Islet precursor cell (in vitro differentiated cells): ENCODE measurements at regions not wholly inside any gene's neighbourhood (a gene's known extent, or its start where the extent isn't known, plus 50 kb on each side); places are given as distances from the start of the nearest gene placed in this dataset.
"Not testable (repeated sequence)": the region's sequence is repeated elsewhere in the genome, so short reads cannot be mapped to it uniquely, and the experiment has no call there.

ENCODE experiments used
- DNase-seq: peaks from one replicate; pipeline ENCODE4 v3.0.0-alpha.2; 2018

GRCh38 chr22:11017108-11017507 lies 4510.9 kb upstream of the OR11H1 start:
- DNase-seq, result not testable (repeated sequence)

- DNase-seq, result not testable (repeated sequence)
Observed at GRCh38 chr22:11020522-11020921, 4507.5 kb upstream of the OR11H1 start.

DNA sequence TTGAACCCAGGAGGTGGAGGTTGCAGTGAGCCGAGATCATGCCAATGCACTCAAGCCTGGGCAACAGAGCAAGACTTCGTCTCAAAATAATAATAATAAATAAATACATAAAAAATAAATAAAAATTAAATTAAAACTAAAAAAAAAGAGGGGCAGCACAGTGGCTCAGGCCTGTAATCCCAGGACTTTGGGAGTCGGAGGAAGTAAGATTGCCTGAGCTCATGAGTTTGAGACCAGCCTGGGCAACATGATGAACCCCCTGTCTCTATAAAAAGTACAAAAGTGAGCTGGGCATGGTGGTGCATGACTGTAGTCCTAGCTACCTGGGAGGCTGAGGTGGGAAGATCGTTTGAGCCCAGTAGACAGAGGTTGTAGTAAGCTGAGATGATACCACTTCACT lies 4501.5 kb upstream of the OR11H1 start:
- peak; percentile 1 for DNase-seq

- DNase-seq, result peak; percentile 16
Observed at GRCh38 chr22:11027064-11027463, 4500.9 kb upstream of the OR11H1 start.

- peak; percentile 44 for DNase-seq
Observed at GRCh38 chr22:11027532-11027931, 4500.5 kb upstream of the OR11H1 start.

DNA sequence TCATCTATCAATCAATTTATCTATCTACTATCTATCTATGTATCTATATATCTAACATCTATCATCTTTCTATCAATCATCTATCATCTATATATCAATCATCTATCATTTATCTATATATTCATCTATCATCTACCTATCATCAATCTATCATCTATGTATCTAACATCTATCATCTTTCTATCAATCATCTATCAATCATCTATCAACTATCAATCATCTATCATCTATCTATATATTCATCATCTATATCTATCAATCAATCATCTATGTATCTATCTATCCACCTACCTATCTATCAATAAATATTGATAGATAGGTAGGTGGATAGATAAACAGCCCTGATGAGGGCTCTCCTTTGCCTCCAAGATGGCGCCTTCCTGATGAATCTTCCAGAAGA lies 4499.8 kb upstream of the OR11H1 start:
- peak; percentile 4 for DNase-seq

GRCh38 chr22:11029534-11029933 lies 4498.5 kb upstream of the OR11H1 start:
- peak; percentile 36 for DNase-seq

DNA sequence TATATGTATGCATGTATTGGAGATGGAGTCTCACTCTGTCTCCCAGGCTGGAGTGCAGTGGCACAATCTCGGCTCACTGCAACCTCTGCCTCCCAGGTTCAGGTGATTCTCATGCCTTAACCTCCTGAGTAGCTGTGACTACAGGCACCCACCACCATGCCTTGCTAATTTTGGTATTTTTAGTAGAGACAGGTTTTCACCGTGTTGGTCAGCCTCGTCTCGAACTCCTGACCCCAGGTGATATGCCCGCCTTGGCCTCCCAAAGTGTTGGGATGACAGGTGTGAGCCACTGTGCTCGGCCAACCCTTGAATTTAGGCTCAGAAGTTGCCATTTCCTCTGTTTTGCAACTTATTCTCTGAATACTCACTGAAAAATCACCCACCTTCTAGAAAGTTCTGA lies 4498.0 kb upstream of the OR11H1 start:
- DNase-seq, result peak; percentile 42

GRCh38 chr22:11030571-11031410 lies 4497.2 kb upstream of the OR11H1 start:
- DNase-seq, result peak; percentile 32

DNA sequence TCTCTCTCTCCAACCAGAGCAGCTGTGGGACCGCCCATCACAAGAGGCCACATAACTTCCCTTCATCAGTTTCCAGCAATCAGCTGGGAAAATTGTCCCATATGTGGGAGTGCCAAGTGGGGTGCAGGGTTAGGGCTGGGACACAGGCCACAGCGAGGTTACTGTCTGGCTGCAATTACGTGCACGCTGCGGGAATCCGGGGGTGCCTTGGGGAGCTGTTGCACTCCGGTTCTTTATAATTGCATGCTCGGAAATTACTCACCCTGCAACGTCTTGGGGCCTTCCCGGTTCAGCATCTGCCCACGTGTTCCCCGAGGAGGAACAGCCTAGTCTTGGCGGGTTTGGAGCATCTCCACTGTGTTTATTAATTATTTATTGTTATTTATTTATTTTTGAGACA lies 4495.9 kb upstream of the OR11H1 start:
- DNase-seq, result peak; percentile 53

DNA sequence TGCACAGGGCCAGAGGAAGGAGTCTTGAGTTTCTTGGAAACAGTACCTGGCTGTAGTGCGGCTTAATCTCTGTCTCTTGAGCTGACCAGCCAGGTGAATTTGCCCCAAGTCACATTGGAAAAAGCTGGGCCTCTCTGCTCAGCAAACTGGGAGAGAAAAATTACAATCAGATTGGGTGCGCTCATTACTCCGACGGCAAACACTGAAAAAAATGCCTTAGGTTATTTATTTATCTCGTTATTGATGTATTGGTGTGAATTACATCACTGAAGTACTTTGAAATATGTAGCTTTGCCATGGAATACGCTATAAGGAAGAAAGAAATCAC lies 4493.4 kb upstream of the OR11H1 start:
- DNase-seq, result peak; percentile 54

DNA sequence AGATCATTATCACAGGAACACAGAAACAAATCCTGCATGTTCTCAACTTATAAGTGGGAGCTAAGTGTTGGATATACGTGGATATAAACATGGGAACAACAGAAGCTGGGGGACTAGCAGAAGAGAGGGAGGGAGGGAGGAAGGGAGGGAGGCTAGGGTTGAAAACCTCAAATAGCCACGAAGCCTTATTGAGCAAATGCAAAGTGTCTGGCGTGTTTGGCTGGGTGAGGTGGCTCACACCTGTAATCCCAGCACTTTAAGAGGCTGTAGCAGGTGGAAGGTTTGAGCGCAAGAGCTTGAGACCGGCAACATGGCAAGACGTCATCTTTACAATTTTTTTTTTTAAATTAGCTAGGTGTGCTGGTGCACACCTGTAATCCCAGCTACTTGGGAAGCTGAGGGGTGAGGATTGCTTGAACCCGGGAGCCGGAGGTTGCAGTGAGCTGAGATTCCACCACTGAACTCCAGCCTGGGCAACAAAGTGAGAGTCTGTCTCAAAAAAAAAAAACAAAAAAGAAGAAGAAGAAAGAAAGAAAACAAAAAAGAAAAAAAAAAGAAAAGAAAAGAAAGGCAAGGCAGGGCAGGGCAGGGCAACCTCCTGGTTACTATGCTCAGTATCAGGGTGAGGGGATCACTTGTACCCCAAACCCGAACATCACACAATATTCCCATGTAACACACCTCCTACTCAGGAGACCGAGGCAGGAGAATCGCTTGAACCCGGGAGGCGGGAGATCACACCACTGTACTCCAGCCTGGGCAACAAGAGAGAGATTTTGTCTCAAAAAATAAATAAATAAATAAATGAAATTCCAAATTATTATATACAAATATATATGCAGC lies 4492.7 kb upstream of the OR11H1 start:
- peak; percentile 28 for DNase-seq

- peak; percentile 28 for DNase-seq
Observed at GRCh38 chr22:11037314-11037713, 4490.7 kb upstream of the OR11H1 start.

- peak; percentile 53 for DNase-seq
Observed at GRCh38 chr22:11037814-11038213, 4490.2 kb upstream of the OR11H1 start.

DNA sequence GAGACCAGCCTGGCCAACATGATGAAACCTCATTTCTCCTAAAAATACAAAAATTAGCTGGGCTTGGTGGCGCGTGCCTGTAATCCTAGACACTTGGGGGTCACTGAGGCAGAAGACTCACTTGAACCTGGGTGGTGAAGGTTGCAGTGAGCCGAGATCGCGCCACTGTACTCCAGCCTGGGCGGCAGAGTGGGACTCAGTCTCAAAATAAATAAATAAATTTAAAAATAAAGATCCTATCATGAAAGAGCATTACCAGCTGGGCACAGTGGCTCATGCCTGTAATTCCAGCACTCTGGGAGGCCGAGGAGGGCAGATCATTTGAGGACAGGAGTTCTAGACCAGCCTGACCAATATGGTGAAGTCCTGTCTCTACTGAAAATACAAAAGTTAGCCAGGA lies 4489.2 kb upstream of the OR11H1 start:
- peak; percentile 28 for DNase-seq

GRCh38 chr22:11041416-11041815 lies 4486.6 kb upstream of the OR11H1 start:
- peak; percentile 9 for DNase-seq

DNA sequence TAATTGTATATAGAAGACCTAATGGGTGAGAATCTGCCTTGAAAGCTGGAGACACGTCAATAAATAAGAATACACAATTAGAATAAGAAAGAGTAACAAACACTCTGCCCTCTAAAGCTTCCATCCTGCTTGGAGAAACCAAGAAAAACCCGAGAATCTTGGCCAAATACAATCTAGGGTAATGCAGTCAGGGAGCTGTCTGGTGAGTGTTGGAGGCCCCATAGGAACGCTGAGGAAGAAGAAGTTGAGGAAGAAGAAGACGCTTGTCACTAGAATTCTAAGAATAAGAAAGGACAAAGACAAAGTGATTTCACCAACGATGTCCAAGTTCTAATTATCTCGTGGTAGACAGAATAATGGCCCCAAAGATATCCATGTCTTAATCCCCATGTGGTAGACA lies 4485.9 kb upstream of the OR11H1 start:
- peak; percentile 33 for DNase-seq

- peak; percentile 20 for DNase-seq
Observed at GRCh38 chr22:11043289-11043688, 4484.7 kb upstream of the OR11H1 start.

DNA sequence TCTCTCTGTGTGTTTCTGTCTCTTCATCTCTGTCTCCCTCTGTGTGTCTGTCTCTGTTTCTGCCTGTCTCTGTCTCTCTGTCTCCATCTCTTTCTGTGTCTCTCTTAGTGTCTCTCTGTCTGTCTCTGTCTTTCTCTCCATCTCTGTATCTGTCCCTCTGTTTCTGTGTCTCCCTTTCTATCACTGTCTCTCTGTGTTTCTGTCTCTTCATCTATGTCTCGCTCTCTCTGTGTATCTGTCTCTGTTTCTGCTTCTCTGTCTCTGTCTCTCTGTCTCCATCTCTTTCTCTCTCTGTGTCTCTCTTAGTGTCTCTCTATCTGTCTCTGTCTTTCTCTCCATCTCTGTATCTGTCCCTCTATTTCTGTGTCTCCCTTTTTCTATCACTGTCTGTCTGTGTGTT lies 4479.1 kb upstream of the OR11H1 start:
- DNase-seq, result not testable (repeated sequence)

GRCh38 chr22:11050226-11050625 lies 4477.8 kb upstream of the OR11H1 start:
- DNase-seq, result peak; percentile 23

DNA sequence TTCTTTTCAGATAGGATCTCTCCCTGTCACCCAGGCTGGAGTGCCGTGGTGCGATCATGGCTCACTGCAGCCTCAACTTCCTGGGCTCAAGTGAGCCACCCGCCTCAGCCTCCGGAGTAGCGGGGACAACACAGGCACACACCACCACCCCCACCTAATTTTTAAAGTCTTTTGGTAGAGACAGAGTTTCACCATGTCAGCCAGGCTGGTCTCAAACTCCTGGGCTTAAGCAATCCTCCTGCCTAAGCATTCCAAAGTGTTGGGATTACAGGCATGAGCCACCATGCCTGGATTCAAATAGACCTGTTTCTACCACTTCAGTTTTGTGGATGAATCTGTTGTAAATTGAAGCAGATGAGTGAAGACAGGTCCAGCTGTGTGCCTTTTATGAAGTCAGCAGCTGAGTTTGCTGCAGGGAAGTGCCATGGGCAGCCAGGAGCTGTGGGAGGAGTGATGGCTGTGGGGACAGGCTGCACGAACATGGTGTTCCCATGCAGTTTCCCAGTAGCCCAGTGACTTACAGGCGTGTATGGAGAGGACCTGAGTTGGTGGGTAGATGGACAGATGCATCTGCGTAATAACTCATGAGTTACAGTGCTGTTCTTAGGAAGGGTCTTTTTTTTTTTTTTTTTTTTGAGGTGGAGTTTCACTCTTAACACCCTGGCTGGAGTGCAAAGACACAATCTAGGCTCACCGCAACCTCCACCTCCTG lies 4476.4 kb upstream of the OR11H1 start:
- DNase-seq, result peak; percentile 25

- peak; percentile 41 for DNase-seq
Observed at GRCh38 chr22:11053403-11054344, 4474.3 kb upstream of the OR11H1 start.
